GM18907 (cell line): ENCODE measurements at regions not wholly inside any gene's neighbourhood (a gene's known extent, or its start where the extent isn't known, plus 50 kb on each side); places are given as distances from the start of the nearest gene placed in this dataset.

ENCODE experiments used
- ATAC-seq: cut with Tn5 transposase; IDR thresholded peaks from one replicate; pipeline ENCODE4 v1.9.1; 2021; ENCODE audit warnings: mild to moderate bottlenecking, moderate library complexity; ENCODE audit not compliant: unreplicated experiment

GRCh38 chr9:134243778-134244467 lies 79.6 kb upstream of the RNU6ATAC start:
- peak; percentile 57 for ATAC-seq

- ATAC-seq, result no peak
Measured at GRCh38 chr9:134245179-134245578, 80.8 kb upstream of the RNU6ATAC start.

- ATAC-seq, result no peak
Measured at GRCh38 chr9:134247918-134248631, 78.2 kb upstream of the RXRA start.

GRCh38 chr9:134251296-134252069 lies 74.8 kb upstream of the RXRA start:
- ATAC-seq, result no peak

- no peak for ATAC-seq
Measured at GRCh38 chr9:134252084-134252830, 74.0 kb upstream of the RXRA start.

GRCh38 chr9:134253606-134254205 lies 72.5 kb upstream of the RXRA start:
- ATAC-seq, result no peak

- ATAC-seq, result no peak
Measured at GRCh38 chr9:134258332-134258731, 67.9 kb upstream of the RXRA start.

GRCh38 chr9:134258828-134259546 lies 67.3 kb upstream of the RXRA start:
- ATAC-seq, result no peak

- no peak for ATAC-seq
Measured at GRCh38 chr9:134259708-134260107, 66.5 kb upstream of the RXRA start.

GRCh38 chr9:134260801-134261200 lies 65.5 kb upstream of the RXRA start:
- no peak for ATAC-seq

- ATAC-seq, result no peak
Measured at GRCh38 chr9:134262035-134262434, 64.2 kb upstream of the RXRA start.

GRCh38 chr9:134263596-134263995 lies 62.7 kb upstream of the RXRA start:
- ATAC-seq, result no peak

- ATAC-seq, result no peak
Measured at GRCh38 chr9:134264169-134264568, 62.1 kb upstream of the RXRA start.

GRCh38 chr9:134265078-134265477 lies 61.2 kb upstream of the RXRA start:
- ATAC-seq, result no peak

GRCh38 chr9:134266418-134266817 lies 59.8 kb upstream of the RXRA start:
- no peak for ATAC-seq

GRCh38 chr9:134267305-134267880 lies 58.9 kb upstream of the RXRA start:
- no peak for ATAC-seq

GRCh38 chr9:134267881-134268724 lies 58.2 kb upstream of the RXRA start:
- peak; percentile 83 for ATAC-seq

GRCh38 chr9:134268747-134269146 lies 57.5 kb upstream of the RXRA start:
- ATAC-seq, result peak; percentile 12
